Glutamatergic neuron (in vitro differentiated cells): ENCODE measurements at regions not wholly inside any gene's neighbourhood (a gene's known extent, or its start where the extent isn't known, plus 50 kb on each side); places are given as distances from the start of the nearest gene placed in this dataset.
"Not testable (repeated sequence)": the region's sequence is repeated elsewhere in the genome, so short reads cannot be mapped to it uniquely, and the experiment has no call there.

Source experiments
- DNase-seq: peaks from one replicate; pipeline ENCODE4 v3.0.0; 2022
- H3K27ac Mint-ChIP-seq: one replicate; pipeline ENCODE4 v1.8.0; 2020; ENCODE audit warnings: mild to moderate bottlenecking, mixed read lengths, inconsistent platforms; ENCODE audit not compliant: unreplicated experiment
- H3K27me3 Mint-ChIP-seq: one replicate; pipeline ENCODE4 v1.8.0; 2020; ENCODE audit warnings: mild to moderate bottlenecking, moderate library complexity, mixed read lengths, inconsistent platforms; ENCODE audit not compliant: unreplicated experiment
- H3K36me3 Mint-ChIP-seq: one replicate; pipeline ENCODE4 v1.8.0; 2020; ENCODE audit warnings: mild to moderate bottlenecking, mixed read lengths, inconsistent platforms; ENCODE audit not compliant: unreplicated experiment
- H3K4me1 Mint-ChIP-seq: one replicate; pipeline ENCODE4 v1.8.0; 2020; ENCODE audit warnings: mild to moderate bottlenecking, low read depth, mixed read lengths, inconsistent platforms; ENCODE audit not compliant: unreplicated experiment
- H3K4me3 Mint-ChIP-seq: one replicate; pipeline ENCODE4 v1.8.0; 2020; ENCODE audit warnings: mild to moderate bottlenecking, mixed read lengths, inconsistent platforms; ENCODE audit not compliant: unreplicated experiment
- H3K9me3 Mint-ChIP-seq: one replicate; pipeline ENCODE4 v1.8.0; 2020; ENCODE audit warnings: mild to moderate bottlenecking, moderate library complexity, mixed read lengths, inconsistent platforms; ENCODE audit not compliant: unreplicated experiment

GRCh38 chr3:195987001-195987400, 78.7 kb upstream of the TNK2 start:
- not testable (repeated sequence) for H3K9me3 Mint-ChIP-seq, H3K4me3 Mint-ChIP-seq, H3K27me3 Mint-ChIP-seq, H3K36me3 Mint-ChIP-seq, H3K4me1 Mint-ChIP-seq, H3K27ac Mint-ChIP-seq, DNase-seq

GRCh38 chr3:195986576-195986975, 78.2 kb upstream of the TNK2 start:
- H3K4me3 Mint-ChIP-seq, H3K9me3 Mint-ChIP-seq, H3K27ac Mint-ChIP-seq, DNase-seq, H3K4me1 Mint-ChIP-seq, H3K27me3 Mint-ChIP-seq, H3K36me3 Mint-ChIP-seq: not testable (repeated sequence)

DNA sequence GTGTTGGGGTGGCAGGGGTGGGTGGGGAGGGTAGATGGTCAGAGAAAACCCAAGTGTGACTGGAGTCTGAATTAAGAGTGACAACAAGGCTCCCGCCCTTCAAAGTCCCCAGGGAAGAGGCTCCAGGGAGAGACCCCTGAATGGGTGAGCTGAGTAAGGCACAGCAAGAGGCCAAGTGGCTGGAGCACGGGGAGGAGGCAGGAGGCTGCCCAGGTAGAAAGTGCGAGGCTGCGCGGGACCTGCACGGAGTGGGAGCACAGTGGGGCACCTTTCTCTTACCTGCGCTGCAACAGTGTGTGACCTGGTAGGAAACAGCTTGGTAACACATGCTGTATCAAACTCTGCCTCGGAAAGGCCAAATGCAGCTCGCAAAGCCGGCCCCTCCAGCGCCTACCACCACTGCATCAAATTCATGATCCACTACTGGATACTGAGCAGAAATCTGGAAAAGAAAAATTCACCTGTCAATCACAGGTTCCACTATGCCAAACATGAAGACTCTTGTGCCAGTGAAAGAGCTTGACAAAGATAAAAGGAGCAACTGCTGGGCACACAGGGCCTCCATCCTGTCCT, 77.1 kb upstream of the TNK2 start:
- not testable (repeated sequence) for H3K4me3 Mint-ChIP-seq, H3K27me3 Mint-ChIP-seq, H3K9me3 Mint-ChIP-seq

DNA sequence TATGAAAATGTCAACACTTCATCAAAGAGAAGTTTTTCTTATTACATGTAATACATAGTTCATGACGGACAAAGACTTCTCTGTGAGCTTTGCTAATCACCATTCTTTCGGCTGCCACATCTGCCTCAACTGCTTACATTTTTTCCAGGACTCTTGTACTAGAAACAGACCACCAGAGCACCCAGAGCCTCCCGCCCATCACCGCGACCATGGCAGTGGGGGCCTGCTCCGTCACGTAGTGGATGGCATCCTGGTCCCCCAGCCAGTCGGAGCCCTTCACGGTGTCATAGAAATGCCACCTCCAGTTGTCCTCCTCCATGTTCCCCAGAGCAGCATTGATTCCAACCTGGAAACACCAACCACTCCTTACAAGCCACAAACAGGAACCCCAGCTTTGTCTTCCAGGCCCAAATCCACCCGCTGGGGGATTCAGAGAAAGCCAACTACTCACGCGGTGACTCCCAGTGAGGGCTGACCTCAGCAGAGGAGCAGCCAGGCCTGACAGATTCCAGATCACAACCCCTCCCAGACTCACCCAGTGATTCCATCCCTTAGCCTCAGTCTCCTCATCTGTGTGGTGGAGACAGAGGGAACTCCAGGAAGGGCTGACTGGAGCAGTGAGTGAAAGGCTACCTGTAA, 76.2 kb upstream of the TNK2 start:
- H3K36me3 Mint-ChIP-seq, H3K4me1 Mint-ChIP-seq, H3K4me3 Mint-ChIP-seq, H3K27me3 Mint-ChIP-seq, H3K27ac Mint-ChIP-seq, DNase-seq, H3K9me3 Mint-ChIP-seq: not testable (repeated sequence)

More for the DNA sequence above, 77.1 kb upstream of the TNK2 start:
- not testable (repeated sequence) for DNase-seq, H3K27ac Mint-ChIP-seq, H3K4me1 Mint-ChIP-seq, H3K36me3 Mint-ChIP-seq

DNA sequence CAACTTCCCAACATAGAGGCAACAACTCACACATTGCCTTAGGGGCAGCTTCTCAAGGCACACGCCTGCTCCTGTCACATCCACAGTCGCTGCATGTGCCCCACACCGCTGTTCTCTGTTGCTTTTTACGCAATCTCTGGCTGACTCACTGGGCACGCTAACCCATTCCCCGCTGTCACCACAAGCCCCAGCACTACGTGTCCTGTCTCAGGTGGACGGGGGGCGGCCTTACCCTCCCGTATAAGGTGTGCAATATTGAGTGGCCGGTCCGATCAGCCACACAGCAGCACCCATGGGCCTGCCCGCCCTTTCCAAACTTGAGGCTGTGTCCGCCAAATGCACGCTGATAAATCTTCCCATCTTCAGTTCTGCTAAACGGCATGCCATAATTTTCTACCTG, 75.5 kb upstream of the TNK2 start:
- H3K4me1 Mint-ChIP-seq, H3K36me3 Mint-ChIP-seq, H3K4me3 Mint-ChIP-seq, H3K27me3 Mint-ChIP-seq, H3K9me3 Mint-ChIP-seq, DNase-seq, H3K27ac Mint-ChIP-seq: not testable (repeated sequence)

- not testable (repeated sequence) for H3K27me3 Mint-ChIP-seq, H3K9me3 Mint-ChIP-seq, H3K36me3 Mint-ChIP-seq, H3K27ac Mint-ChIP-seq, H3K4me3 Mint-ChIP-seq, H3K4me1 Mint-ChIP-seq, DNase-seq
Measured at GRCh38 chr3:195982754-195983153, 74.4 kb upstream of the TNK2 start.

DNA sequence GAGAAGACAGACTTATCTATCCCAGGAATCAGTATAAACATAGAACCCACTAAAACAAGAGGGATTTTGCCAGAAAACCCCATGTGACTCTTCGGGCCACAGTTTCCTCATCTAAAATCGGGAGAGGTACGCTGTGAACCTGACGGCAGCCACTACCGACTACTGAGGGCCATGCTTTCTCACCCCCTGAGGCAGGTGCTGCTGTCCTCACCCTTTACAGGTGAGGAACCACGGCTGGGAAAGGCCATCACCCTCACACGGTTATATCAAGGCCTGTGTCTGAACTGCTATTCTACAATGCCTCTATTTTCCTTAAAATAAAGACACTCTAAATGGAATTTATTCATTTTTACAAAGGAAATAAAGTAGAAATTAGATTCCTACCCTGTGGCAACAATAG, 73.4 kb upstream of the TNK2 start:
- H3K27me3 Mint-ChIP-seq, H3K9me3 Mint-ChIP-seq, H3K4me1 Mint-ChIP-seq, DNase-seq, H3K36me3 Mint-ChIP-seq, H3K27ac Mint-ChIP-seq, H3K4me3 Mint-ChIP-seq: not testable (repeated sequence)

DNA sequence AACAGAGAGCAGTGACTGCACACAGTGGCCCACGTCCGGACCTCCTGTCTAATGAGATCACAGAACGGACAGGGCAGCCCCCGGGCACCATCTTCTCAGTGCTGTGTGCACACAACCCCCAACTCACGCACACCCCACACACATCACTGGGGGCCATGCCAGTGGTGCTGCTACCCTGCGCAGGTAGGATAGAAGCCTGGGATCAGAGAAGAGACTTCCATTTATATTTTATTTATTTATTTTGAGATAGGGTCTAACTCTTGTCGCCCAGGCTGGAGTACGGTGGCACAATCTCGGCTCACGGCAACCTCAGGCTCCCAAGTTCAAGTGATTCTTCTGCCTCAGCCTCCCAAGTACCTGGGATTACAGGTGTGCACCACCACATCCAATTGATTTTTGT, 71.5 kb upstream of the TNK2 start:
- not testable (repeated sequence) for H3K36me3 Mint-ChIP-seq, DNase-seq, H3K9me3 Mint-ChIP-seq, H3K27me3 Mint-ChIP-seq, H3K4me1 Mint-ChIP-seq, H3K27ac Mint-ChIP-seq, H3K4me3 Mint-ChIP-seq

- not testable (repeated sequence) for H3K4me3 Mint-ChIP-seq, H3K9me3 Mint-ChIP-seq, H3K27ac Mint-ChIP-seq, H3K36me3 Mint-ChIP-seq, DNase-seq, H3K27me3 Mint-ChIP-seq, H3K4me1 Mint-ChIP-seq
Measured at GRCh38 chr3:195978585-195978984, 70.2 kb upstream of the TNK2 start.

DNA sequence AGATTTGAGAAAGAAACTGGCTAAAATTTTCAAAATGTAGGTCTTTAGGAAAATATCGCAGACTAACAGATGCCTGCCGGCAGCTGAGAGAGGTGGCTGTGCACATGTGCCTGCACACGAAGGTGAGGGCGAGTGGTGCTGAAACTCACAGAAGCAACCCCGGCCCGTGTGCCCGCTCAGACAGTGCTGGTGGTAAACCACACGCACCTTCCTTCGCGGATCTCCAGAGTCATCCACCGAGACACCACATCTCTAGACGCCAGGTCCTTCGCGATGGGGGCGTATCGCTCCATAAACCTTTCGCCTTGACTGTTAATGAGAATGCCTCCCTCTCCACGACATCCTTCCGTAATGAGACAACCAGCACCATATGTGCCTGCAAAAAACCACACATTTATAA, 68.5 kb upstream of the TNK2 start:
- not testable (repeated sequence) for H3K36me3 Mint-ChIP-seq, H3K4me1 Mint-ChIP-seq, H3K27me3 Mint-ChIP-seq, H3K9me3 Mint-ChIP-seq, DNase-seq, H3K27ac Mint-ChIP-seq, H3K4me3 Mint-ChIP-seq

- not testable (repeated sequence) for H3K27ac Mint-ChIP-seq, H3K4me3 Mint-ChIP-seq, H3K9me3 Mint-ChIP-seq, DNase-seq, H3K27me3 Mint-ChIP-seq, H3K4me1 Mint-ChIP-seq
- peaks cover 17% of the 10 kb centered on the region for H3K36me3 Mint-ChIP-seq
Measured at GRCh38 chr3:195974281-195974680, 65.9 kb upstream of the TNK2 start.

- DNase-seq, H3K9me3 Mint-ChIP-seq, H3K4me3 Mint-ChIP-seq, H3K27ac Mint-ChIP-seq, H3K27me3 Mint-ChIP-seq, H3K4me1 Mint-ChIP-seq: not testable (repeated sequence)
- H3K36me3 Mint-ChIP-seq: peaks cover 17% of the 10 kb centered on the region
Measured at GRCh38 chr3:195970873-195971272, 62.5 kb upstream of the TNK2 start.
